ENCODE measurements at regions not wholly inside any gene's neighbourhood (a gene's known extent, or its start where the extent isn't known, plus 50 kb on each side); places are given as distances from the start of the nearest gene placed in this dataset.

- no peak for DNase-seq (ENCODE audit: low spot score)
Measured at GRCh38 chr3:71891483-71891882, 106.5 kb upstream of the PROK2 start.

- DNase-seq (ENCODE audit: low spot score), result no peak
Measured at GRCh38 chr3:71890356-71890931, 105.5 kb upstream of the PROK2 start.

GRCh38 chr3:71887256-71887655, 102.3 kb upstream of the PROK2 start:
- DNase-seq (ENCODE audit: low spot score), result no peak

- peak; percentile 31 for DNase-seq (ENCODE audit: low spot score)
Measured at GRCh38 chr3:71885006-71885405, 100.1 kb upstream of the PROK2 start.

- no peak for DNase-seq (ENCODE audit: low spot score)
Measured at GRCh38 chr3:71881732-71882131, 96.8 kb upstream of the PROK2 start.

- DNase-seq (ENCODE audit: low spot score), result peak; percentile 36
Measured at GRCh38 chr3:71881041-71881440, 96.1 kb upstream of the PROK2 start.

- DNase-seq (ENCODE audit: low spot score), result no peak
Measured at GRCh38 chr3:71879089-71879488, 94.1 kb upstream of the PROK2 start.

- no peak for DNase-seq (ENCODE audit: low spot score)
Measured at GRCh38 chr3:71876135-71877105, 91.5 kb upstream of the PROK2 start.

GRCh38 chr3:71875461-71875947, 90.6 kb upstream of the PROK2 start:
- DNase-seq (ENCODE audit: low spot score), result peak; percentile 72

GRCh38 chr3:71874618-71875017, 89.7 kb upstream of the PROK2 start:
- DNase-seq (ENCODE audit: low spot score), result no peak

GRCh38 chr3:71873093-71873611, 88.2 kb upstream of the PROK2 start:
- DNase-seq (ENCODE audit: low spot score), result no peak

GRCh38 chr3:71872256-71872655, 87.3 kb upstream of the PROK2 start:
- no peak for DNase-seq (ENCODE audit: low spot score)

- DNase-seq (ENCODE audit: low spot score), result no peak
Measured at GRCh38 chr3:71870966-71871512, 86.1 kb upstream of the PROK2 start.

GRCh38 chr3:71868876-71869275, 83.9 kb upstream of the PROK2 start:
- DNase-seq (ENCODE audit: low spot score), result no peak

GRCh38 chr3:71865727-71866126, 80.8 kb upstream of the PROK2 start:
- no peak for DNase-seq (ENCODE audit: low spot score)

- DNase-seq (ENCODE audit: low spot score), result no peak
Measured at GRCh38 chr3:71863563-71864190, 78.7 kb upstream of the PROK2 start.

GRCh38 chr3:71862371-71863140, 77.6 kb upstream of the PROK2 start:
- no peak for DNase-seq (ENCODE audit: low spot score)

GRCh38 chr3:71859123-71859519, 74.2 kb upstream of the PROK2 start:
- DNase-seq (ENCODE audit: low spot score), result peak; percentile 67

GRCh38 chr3:71858503-71859122, 73.7 kb upstream of the PROK2 start:
- no peak for DNase-seq (ENCODE audit: low spot score)

GRCh38 chr3:71857956-71858355, 73.0 kb upstream of the PROK2 start:
- no peak for DNase-seq (ENCODE audit: low spot score)

- no peak for DNase-seq (ENCODE audit: low spot score)
Measured at GRCh38 chr3:71854706-71855105, 69.8 kb upstream of the PROK2 start.
